GM19240 (cell line): ENCODE measurements at regions not wholly inside any gene's neighbourhood (a gene's known extent, or its start where the extent isn't known, plus 50 kb on each side); places are given as distances from the start of the nearest gene placed in this dataset.

Experiments used
- DNase-seq: peaks from one replicate; pipeline ENCODE4 v3.0.0; 2011; ENCODE audit warnings: low spot score; ENCODE audit not compliant: insufficient read length

- DNase-seq = no peak
These were observed 124.1 kb upstream of the MED13L start for GRCh38 chr12:116401565-116401964.

GRCh38 chr12:116402163-116402939, 124.9 kb upstream of the MED13L start:
- no peak for DNase-seq

DNA sequence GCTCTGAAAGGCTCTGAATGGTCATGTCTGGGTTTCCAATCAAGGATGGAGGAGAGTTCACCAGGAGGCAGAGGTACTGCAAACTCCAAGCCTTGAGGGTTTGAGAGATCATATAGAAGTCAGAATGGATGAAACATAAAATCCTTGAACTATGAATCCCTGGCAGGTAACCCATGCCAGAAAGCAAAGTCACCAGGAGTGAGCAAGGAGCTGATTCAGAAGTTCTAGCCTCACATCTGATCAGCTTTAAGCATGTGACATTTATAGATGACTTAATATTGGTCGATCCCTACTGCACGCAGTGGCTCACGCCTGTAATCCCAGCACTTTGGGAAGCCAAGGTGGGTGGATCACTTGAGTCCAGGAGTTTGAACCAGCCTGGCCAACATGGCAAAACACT, 126.1 kb upstream of the MED13L start:
- no peak for DNase-seq

GRCh38 chr12:116404247-116404646, 126.8 kb upstream of the MED13L start:
- no peak for DNase-seq

- DNase-seq = no peak
These were observed 127.6 kb upstream of the MED13L start for GRCh38 chr12:116404913-116405611.

DNA sequence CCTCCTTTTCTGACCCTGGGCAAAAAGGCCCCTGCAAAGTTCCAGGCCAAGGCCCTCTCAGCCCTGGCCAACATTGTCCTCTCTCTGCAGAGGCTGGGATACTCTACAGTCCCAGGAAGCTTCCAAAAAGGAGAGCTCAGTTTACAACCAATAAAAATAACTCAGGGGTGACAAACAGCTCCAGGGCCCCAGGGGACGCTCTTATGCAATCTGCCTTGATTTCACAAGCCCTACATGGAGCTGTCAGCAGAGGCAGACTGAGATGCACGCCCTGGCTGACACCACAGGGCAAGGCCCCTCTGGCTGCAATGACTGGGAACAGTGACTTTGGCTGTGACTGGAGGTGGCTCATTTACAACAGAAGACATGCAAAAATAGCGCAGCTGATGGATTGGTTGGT, 129.0 kb upstream of the MED13L start:
- no peak for DNase-seq

DNA sequence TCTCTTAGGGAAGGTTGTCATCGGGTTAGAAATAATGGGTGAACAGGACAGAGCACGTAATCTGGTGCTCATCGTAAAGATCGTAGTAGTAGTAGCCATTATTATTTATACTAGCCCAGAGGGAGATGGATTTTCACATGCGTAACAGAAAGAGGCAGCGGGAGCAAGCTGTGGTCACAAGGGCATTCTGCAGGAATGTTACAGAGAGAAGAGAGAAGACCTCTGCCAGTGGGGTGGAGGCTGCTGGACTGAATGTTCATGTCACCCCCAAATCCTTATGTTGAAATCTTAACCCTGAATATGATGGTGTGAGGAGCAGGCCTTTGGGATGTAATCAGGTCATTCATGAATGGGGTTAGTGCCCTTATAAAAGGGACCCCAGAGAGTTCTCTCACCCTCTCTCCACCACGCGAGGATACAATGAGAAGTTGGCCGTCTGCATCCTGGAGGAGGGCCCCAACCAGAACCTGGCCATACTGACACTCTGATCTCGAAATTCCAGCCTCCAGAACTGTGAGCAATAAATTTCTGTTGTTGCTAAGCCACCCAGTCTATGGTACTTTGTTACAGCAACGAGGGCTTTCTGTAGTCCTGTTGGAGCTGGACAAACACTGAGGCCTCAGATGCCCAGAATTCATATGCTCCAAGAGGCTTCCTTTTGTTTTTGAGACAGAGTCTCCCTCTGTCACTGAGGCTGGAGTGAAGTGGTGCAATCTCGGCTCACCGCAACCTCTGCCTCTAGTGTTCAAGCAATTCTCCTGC, 131.2 kb upstream of the MED13L start:
- no peak for DNase-seq

DNA sequence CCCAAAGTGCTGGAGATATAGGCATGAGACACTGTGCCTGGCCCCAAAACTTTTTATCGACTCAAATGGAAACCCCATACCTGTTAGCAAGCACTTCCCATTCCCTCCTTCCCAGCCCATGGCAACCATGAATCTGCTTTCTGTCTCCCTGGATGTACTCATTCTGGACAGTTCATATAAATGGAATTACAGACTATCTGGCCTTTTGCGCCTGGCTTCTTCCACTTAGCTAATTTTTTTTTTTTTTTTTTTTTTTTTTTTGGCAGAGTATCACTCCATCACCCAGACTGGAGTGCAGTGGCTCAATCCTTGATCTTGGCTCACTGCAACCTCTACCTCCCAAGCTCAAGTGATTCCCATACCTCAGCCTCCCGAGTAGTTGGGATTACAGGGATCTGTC, 134.5 kb upstream of the MED13L start:
- DNase-seq = no peak

- DNase-seq = no peak
These were observed 137.4 kb upstream of the MED13L start for GRCh38 chr12:116414891-116415290.

DNA sequence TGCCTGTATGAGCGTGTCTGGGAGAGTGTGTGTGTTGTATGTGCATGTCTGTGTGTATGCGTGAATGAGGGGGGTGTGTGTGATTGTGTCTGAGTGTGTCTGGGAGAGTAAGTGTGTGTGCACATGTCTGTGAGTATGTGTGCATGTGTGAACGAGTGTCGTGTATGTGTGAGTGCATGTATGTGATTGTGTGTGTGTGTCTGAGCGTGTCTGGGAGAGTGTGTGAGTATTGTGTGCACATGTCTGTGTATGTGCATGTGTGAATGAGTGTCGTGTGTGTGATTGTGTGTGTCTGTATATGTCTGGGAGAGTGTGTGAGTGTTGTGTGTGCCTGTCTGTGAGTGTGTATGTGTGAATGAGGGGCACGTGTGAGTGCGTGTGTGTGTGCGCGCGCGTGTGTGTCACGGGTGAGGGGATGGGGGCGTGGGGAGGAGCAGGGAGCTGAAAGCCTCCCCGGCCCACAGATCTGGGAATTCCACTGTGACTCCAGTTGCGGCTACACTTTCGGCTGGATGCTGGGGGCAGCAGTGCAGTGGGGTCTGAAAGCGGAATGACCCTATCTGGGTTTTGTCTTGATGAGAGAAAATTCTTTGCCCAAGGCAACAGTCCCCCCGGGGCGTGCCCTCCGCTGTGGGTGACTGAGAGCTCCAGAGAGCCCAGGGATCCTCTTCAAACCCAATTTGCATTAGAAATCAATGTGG, 138.1 kb upstream of the MED13L start:
- no peak for DNase-seq

- no peak for DNase-seq
These were observed 138.7 kb upstream of the MED13L start for GRCh38 chr12:116416166-116416565.

- no peak for DNase-seq
These were observed 140.6 kb upstream of the MAP1LC3B2 start for GRCh38 chr12:116418551-116418950.

GRCh38 chr12:116420227-116420880, 138.8 kb upstream of the MAP1LC3B2 start:
- no peak for DNase-seq

- no peak for DNase-seq
These were observed 137.2 kb upstream of the MAP1LC3B2 start for GRCh38 chr12:116421785-116422538.

GRCh38 chr12:116423094-116423493, 136.1 kb upstream of the MAP1LC3B2 start:
- DNase-seq = no peak

DNA sequence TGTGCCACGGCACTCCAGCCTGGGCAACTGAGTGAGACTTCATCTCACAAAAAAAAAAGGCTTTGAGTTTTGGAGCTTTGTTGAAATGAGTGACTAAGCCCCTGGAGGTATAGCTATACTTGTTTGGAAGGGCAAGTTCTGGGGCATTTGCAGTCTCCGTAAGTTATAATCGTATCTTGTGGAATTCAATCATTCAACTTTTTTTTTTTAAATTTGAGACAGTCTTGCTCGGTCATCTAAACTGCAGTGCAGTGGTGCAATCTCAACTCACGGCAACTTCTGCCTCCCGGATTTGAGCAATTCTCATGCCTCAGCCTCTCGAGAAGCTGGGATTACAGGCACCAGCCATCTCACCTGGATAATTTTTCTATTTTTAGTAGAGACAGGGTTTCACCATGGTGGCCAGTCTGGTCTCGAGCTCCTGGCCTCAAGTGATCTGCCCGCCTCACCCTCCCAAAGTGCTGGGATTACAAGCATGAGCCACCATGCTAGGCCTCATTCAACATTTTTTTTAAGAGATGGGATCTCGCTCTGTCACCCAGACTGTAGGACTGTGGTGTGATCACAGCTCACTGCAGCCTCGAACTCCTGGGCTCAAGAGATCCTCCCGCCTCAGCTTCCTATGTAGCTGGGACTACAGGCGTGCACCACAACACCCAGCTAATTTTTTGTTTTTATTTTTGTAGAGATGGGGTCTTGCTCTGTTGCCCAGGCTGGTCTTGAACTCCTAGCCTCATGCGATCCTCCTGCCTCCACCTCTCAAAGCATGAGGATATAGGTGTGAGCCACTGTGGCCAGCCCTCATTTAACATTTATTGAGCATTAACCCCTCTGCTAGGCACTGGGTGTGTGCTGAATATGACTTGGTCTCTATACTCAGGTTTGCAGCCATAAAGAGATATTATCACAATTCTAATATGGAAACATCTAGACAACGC, 133.7 kb upstream of the MAP1LC3B2 start:
- no peak for DNase-seq

DNA sequence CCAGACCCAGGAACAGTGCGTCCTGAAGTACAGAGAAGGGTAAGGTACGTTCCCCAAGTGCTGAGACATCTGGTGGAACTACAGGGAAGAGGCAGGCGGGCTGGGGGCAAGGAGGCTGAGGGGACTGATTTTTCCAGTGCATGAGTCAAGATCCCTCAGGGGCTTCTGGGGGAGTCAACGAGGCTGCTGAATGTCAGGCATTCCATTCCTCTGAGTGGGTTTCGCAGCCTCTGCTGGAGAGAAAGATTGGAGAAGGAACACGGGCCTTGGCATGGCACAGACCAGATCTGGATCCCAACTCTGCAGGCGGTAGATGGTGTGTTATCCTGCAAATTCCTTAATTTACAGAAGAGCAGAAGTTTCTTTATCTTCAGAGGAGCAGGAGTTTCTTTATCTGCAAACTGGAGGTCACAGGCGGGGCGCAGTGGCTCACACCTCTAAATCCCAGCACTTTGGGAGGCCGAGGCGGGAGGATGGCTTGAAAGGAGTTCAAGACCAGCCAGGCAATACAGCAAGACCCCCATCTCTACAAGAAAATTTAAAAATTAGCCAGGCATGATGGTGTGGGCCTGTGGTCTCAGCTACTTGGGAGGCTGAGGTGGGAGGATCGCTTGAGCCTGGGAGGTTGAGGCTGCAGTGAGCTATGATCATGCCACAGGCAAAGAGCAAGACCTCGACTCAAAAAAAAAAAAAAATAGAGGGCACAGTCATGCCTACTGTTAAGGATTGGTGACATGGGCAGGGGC, 132.6 kb upstream of the MAP1LC3B2 start:
- no peak for DNase-seq

DNA sequence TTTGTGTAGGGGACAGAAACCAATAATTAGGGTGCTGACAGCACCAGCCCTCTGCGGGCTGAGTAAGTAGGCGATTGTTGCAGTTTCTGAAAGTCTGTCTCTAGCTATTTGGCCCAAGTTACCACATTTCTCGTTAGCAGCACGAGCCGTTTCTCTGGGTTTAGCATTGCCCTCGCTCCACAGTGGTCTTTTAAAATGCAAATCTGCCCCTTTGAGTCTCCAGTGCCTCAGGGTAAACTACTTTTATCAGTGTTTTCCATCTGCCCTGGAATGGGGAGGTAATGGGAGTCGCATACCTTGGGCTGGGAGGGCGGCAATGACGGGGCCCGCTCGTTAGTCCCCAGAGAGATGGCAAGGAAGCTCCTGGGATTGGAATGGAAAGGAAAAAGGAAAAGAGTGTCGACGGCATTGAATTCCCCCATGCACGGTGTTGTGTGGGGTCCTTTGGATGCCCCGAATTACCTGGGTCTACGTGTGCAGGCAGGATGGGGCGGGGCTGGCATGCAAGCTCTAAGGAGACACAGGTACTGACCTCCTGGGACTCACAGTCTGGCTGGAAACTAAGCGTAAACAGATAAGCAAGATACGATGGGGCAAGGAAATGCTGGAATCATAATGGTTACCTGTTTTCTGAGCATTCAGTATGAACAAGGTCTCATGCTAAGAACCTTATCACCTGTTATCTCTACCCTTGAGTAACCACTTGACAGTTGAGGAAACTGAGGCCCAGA, 131.8 kb upstream of the MAP1LC3B2 start:
- DNase-seq = no peak
